CD4-positive, alpha-beta T cell treated with Interleukin-6 at 100 ng/mL for 8 hours (primary cell): ENCODE measurements at regions not wholly inside any gene's neighbourhood (a gene's known extent, or its start where the extent isn't known, plus 50 kb on each side); places are given as distances from the start of the nearest gene placed in this dataset.
"Not testable (repeated sequence)": the region's sequence is repeated elsewhere in the genome, so short reads cannot be mapped to it uniquely, and the experiment has no call there.

Source experiments
- DNase-seq: peaks from one replicate; pipeline ENCODE4 v3.0.0-alpha.2; 2020; ENCODE audit warnings: mixed read lengths, low spot score

DNA sequence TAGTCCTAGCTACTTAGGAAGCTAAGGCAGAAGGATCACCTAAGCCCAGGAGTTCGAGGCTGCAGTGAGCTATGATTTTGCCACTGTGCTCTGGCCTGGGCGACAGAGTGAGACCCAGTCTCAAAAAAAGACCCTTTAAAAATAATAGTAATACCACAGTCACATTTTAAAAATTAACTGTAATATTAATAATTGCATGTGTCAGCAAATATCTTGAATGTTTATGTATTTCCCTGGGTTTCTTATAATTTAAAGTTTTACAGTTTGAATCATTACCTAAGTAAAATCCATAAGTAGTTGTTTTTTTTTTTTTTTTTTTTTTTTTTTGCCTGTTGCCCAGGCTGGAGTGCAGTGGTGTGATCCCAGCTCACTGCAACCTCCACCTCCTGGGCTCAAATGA, 69.2 kb downstream of the LYZL2 start:
- DNase-seq, result no peak

DNA sequence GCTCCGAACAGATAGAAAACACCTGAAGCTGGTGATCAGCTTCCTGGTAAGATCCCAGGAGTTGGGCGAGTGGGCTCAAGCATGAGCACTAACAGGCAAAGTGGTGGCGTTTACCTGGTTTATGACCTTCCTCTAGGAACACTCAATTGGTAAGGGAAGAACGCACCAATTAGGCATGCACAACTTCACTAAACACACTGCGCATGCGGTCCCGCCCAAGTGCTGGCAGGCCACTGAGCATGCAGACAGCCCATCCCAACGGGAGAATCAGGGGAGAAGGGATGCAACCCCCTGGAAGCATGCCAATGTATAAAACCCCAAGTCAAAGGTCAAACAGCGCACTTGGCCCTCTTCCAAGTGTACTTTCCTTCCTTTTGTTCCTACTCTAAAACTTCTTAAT, 70.4 kb downstream of the LYZL2 start:
- no peak for DNase-seq

DNA sequence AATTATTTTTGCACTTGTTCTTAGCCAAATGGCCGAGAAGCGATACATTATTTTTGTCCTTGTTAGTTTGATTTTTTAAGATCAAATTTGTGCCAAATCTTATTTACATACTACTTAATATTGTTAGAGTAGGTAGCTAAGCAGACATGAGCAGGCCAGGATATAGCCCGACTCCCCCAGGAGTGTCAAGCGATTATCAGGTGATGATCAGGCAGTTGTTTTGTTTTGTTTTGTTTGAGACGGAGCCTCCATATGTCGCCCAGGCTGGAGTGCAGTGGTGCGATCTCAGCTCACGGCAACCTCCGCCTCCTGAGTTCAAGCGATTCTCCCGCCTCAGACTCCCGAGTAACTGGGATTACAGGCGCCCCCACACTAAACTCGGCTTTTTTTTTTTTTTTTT, 71.1 kb downstream of the LYZL2 start:
- no peak for DNase-seq

DNA sequence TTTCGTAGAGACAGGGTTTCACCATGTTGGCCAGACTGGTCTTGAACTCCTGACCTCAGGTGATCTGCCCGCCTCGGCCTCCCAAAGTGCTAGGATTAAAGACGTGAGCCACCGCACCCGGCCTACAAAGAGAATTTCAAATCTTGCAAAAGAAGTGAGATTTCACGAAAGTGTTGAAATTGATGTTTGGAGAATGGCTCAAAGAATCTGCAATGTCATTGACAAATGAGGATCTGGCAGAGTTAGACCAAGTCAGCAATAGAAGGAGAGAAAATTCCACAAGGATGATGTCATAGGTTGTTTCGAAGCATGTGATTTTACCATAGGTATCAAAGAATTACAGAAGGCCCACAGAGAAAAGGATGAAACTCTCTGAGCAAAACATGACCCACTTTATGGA, 71.7 kb downstream of the LYZL2 start:
- DNase-seq, result no peak

DNA sequence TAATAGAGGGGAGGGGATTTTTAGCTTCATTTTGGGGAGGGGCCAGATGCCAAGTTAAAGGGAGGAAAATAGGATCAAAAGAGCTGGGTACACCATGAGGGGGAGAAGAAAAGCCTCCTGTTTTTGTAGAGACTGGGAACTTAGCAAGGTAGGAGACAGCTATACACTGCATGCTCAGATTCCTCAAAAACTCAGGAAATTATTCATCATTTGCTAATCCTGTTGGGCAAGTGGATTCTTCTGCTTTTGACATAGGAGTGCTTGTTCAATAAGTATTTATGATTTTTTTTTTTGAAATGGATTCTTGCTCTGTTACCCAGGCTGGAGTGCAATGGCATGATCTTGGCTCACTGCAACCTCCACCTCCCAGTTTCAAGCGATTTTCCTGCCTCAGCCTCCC, 73.4 kb downstream of the LYZL2 start:
- no peak for DNase-seq

DNA sequence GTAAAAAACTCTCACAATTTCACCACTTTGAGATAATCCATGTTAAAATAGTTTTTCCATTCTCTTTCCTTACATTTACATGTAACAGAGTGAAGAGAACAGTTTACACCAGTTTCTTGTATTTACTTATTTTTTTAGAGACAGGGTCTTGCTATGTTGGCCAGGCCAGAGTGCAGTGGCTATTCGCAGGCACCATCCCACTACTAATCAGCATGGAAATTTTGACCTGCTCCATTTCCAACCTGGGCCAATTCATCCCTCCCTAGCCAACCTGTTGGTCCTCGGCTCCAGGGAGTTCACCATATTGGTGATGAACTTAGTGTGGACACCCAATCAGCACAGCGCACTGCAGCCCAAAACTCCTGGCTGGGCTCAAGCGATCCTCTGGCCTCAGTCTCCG, 74.1 kb downstream of the LYZL2 start:
- no peak for DNase-seq

DNA sequence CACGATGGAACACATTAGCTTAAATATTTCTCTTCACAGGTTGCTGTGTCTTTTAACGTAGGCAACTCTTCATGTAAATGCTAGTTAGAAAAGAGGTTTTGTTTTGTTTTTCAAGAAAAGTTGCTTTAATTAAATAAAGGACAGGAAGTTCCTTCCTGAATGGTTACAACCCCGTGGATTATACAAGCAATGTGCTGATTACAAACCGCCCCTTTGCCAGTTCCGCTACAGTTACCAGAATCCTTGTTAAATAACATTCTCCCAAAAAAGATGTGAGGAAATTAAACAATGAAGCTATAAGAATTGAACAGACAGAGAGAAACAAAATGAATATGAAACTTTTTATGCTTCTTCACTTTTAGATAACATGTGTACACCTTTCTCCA, 75.1 kb downstream of the LYZL2 start:
- no peak for DNase-seq

DNA sequence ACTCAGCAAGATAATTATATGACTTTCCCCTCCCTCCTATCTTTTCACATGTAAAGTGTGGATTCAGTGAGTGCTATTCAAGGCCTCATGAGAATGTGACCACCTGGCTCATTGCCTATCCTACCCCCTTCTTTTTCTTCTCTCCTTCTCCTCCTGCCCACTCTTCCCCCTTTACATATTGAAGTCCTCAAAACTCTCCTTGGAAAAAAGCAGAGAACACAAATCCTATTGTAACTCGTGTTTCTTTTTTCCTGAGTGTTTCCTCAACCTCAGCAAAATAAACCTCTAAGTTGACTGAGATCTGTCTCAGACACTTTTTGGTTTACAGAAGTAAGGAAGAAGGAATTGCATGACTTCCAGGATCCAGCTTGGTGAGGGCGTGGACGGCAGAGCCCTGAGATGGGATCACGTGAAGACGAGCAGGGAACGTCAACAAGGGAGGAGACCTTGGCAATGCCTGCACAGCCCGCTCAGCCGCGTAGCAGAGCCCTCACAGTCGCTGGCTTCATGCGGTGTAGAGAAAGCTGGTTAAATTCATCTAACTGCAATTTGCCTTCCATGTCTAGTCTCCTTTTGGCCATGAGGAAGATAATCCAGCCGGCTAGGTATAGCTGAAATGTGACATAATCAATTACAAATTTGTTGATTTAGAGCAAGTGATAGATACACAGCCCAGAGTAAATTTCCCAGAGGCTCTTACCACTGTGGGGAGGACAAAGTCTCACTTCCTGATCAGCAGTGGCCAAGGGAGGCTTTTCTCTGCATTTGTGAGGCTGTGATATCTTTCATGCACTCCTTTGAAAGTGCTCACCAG, 75.7 kb downstream of the LYZL2 start:
- DNase-seq, result no peak

DNA sequence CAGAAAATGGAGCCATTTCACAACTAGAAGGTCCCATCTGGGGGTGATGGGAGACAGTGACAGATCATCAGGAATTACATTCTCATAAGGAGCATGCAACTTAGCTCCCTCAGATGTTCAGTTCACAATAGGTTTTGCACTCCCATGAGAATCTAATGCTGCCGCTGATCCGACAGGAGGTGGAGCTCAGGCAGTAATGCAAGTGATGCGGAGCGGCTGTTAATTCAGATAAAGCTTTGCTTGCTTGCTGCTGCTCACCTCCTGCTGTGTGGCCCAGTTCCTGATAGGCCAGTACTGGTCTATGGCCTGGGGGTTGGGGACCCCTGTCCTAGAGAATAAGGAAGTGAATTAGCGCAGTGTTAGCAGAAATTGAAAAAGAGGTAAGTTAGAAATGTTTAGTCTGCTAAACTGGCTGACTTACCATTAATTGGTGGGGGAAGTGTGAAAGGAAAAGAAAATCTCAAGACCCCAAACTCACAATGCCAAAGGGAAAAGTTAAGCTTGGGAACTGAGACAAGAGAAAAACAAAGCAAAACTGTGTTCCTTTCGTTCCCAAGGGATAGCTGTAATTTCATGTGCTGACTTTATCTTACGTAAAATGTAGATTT, 76.4 kb downstream of the LYZL2 start:
- DNase-seq, result no peak

DNA sequence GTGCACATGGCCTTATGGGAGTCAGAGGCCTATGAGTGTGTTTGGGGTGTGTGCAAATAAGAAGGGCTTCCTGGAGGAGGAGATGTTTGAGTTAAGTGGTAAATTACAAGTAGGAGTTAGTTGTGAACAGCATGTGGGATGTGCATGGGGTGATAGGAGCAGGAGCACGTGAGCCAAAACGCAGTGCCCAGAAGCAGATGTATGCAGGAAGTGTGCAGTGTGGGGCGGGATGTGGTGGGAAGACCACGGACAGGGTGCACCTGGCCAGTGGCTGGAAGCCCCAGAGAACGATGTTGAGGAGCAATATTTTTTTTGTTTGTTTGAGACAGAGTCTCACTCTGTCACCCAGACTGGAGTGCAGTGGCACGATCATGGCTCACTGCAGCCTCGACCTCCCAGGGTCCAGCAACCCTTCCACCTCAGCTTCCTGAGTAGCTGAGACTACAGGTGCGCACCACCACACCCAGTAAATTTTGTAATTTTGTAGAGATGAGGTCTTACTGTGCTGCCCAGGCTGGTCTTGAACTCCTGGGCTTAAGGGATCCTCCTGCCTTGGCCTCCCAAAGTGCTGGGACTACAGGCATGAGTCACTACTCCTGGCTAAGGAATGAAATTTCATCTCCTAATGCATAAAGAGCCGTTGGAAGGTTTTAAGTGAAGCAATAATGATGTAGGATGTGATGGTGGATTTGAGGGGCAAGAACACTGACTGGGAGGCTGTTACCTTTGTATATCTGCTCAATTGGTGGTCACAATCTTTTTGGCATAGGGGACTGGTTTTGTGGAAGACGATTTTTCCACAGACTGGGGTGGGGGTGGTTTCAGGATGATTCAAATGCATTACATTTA, 78.4 kb downstream of the LYZL2 start:
- DNase-seq, result no peak

DNA sequence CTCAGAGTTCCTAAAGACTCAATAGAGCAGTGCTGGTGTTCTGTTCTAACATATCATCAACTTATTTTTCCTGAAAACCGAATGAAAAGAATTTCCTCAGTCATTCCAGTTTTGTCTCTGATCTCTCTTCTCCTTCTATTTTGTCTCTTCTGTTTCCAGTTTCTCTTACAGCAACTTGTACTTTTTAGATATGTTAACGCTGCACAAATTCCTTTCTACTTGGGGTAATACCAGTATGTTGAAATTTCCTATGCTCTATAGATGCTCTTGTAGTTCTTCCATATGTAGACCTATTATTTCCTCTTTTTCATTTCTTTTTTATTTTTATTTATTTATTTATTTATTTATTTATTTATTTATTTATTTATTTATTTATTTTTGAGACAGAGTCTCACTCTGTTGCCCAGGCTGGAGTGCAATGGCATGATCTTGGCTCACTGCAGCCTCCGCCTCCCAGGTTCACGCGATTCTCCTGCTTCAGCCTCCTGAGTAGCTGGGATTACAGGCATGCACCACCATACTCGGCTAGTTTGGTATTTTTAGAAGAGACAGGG, 80.3 kb downstream of the LYZL2 start:
- DNase-seq, result not testable (repeated sequence)

DNA sequence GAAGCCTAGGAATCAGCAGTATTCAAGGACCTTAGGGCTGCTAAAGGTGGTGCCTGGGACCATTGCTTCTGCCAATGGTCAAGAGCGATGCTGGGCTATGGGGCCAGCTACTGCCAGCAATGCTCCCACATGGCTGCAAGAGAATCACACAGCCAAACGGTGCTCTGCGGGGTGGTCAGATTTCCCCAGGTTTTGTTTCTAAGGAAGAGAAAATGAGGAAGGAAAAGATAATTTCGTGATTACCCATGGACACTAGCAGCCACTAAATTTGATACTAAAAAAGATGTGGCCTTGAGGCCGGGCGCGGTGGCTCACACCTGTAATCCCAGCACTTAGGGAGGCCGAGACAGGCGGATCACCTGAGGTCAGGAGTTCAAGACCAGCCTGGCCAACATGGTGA, 83.0 kb downstream of the LYZL2 start:
- DNase-seq, result no peak

DNA sequence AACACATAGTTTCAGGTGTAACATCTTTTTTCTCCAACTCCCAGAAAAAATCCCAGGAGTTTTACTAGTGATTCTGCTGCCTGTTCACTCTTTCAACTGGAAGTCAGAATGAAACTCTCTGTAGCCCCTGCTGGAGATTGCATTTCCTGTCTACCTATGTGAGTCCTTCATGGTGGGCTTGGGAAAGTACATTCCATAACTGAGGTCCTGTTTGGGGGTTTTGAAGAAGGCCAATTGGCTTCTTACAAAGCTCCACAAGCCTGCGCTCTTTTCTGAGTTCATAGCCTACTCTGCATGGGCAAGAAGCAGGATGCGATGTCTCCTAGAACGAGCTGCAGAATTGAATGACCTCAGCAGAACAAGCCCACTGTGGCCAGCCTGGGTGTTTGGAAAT, 86.7 kb downstream of the LYZL2 start:
- DNase-seq, result no peak

DNA sequence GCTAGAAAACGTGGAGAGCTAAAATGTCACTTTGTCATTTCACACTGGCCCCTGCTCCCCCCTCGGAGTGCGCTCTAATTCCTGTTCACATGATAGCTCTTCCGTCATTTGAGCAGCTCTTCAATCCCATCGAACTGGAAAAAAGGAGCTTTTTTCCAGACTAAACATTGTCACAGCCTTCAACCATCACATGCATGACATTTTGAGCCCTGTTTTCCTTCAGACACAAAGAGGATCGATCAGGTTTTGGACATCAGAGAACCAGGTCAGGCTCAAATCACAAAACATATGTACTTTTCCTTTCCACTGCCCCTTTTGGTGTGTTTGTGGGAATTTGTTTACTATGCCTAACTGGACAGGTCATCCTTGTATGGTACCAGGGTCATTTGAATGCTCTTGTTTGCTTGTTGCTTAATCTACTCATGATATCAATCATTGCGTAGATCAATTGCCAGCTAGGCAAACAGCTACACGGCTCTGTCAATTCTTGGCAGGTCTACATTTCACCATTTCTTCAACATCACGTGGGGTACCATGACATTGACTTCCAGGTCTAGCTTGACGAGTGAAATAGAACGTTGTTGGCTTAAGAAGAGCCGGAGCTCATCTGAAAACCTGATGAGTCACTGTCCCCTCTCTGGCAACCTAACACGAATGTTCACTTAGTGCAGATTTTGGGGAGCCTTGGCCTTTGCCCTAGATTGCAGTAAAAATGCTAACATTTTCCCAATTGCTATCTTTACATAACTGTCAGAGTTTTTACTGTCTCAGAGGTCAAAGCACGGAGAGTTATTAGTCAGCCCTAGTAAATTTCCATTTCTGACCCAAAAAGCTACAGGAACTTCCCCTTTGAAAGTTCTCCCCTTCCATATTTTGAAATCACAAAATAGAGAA, 87.3 kb downstream of the LYZL2 start:
- DNase-seq, result no peak

DNA sequence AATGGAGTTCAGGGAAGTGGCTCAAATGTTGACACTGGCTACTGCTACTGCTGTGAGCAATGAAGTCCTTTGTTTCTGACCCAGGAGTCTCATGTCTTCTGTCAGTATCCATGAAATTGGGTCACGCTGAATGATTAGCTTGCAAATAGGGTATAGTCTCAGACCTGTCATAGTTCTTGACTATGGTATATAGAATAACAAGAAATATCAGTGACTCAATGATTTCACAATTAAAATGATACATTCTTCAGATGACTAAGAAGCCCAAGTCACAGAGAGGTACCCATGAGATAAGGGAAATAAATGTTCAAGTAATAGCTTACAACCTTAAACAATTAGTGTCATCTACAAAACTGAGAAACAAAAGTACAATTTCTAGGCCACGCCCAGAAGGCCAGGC, 89.3 kb downstream of the LYZL2 start:
- DNase-seq, result no peak

DNA sequence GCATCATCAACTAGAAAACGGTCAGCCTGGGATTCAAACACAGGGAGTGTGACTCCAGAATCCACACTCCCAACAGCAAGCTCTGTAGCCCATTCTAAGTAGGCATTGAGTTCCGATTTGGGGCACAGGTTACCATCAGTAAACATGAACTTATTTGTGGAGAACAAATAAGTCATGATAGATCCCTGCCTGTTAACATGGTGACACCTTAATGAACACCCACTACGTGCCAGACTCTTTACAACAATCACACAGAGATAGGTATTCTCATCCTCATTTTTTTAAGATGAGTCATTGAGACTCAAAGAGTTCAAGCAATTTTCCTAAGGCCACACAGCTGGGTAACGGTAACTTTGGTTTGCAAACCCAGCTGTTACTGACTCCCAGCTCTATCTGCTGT, 91.5 kb downstream of the LYZL2 start:
- DNase-seq, result no peak

DNA sequence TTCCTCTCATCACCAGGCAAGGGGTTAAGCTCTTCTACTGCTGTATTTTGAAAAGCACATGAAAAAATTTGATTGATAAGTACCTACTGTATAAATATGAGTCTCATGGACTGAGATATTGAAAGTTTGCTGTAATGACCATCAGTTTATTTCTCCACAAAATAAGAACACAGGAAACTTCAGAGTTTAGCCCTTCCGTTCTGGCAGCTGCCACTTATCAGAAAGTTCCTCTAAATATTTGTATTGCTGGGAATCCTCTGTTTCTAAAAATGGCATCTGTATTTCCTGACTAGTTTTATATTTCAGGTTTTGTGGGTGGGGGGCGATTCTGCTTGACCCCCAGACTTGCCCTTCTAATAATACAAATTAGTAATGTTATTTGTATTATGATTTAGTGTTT, 92.0 kb downstream of the LYZL2 start:
- DNase-seq, result no peak

DNA sequence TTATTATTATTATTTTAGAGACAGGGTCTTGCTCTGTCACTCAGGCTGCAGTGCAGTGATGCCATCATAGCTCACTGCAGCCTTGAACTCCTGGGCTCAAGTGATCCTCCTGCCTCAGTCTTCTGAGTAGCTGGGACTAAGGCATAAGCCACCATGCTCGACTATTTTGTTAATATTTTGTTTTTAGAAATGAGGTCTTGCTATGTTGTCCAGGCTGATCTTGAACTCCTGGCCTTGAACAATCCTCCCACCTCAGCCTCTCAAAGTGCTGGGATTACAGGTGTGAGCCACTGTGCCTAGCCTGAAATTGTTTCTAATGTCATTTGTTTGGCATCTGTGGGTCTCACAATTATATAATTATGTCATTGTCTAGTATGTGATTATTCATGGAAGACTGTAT, 92.4 kb downstream of the LYZL2 start:
- not testable (repeated sequence) for DNase-seq

DNA sequence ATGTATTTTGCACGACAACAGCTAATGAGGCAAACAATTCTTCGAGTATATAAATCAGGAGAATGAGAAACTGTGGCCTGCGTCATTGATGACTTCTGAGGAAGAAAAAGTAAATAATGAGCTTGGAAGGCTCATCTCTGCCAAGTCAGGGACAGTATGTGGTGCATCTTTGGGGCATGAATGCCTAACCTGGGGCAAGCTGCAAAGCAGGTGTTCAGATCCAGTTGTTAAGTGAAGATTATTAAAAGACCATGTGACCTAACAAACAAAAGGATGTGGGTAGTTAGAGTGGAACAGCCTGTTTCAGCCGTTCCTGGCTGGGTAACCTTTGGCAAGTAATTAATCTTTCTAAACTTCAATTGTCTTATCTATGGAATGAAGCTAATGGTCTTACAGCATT, 93.0 kb downstream of the LYZL2 start:
- no peak for DNase-seq

DNA sequence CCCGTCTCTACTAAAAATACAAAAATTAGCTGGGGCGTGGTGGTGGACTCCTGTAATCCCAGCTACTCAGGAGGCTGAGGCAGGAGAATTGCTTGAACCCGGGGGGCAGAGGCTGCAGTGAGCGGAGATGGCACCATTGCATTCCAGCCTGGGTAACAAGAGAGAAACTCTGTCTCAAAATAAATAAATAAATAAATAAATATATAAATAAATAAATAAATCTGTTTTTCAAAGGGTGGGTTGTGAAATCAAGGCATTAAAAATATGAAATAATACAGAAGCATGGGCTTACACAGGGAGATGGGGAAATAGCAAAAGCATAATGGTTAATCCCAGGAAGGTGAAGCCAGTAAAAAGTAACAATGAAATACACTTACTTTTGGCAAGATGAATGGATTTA, 93.9 kb downstream of the LYZL2 start:
- no peak for DNase-seq

DNA sequence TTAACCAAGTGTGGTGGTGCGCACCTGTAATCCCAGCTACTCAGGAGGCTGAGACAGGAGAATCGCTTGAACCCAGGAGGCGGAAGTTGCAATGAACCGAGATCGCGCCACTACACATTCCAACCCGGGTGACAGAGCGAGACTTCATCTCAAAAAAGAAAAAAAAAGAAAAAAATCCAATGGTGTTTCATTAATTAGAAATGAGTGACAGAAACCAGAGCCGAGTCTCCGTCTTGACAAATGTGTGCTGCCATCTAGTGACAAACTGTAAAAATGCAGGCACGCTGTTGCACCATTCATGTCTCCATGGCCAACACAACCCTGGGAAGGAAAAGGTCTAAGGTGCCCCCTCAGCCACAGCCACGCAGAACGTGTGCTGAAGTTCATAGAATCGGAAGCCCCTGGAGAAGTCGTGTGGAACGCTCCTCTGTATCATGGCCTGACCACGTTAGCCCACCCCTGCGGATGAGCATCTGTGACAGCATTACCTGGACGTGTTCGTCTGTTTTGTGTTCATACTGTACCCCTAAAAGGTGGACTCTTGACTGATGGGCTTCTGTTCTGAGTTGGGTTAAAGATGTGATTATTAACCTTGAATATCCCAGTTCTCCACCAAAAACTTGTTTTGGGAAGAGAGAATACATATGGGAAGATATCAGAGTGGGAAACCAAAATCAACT, 94.9 kb downstream of the LYZL2 start:
- peak; percentile 78 for DNase-seq
